Stimulated activated naive CD8-positive, alpha-beta T cell treated with anti-CD3 and anti-CD28 coated beads, Interleukin-15, Interleukin-2, amounts not matched to agents 100 U/mL and 50 U/mL, for 24 hours (primary cell): ENCODE measurements at regions not wholly inside any gene's neighbourhood (a gene's known extent, or its start where the extent isn't known, plus 50 kb on each side); places are given as distances from the start of the nearest gene placed in this dataset.

ENCODE experiments used
- ATAC-seq: fragments of 150-1000 bp; cut with Tn5 transposase; one replicate; pipeline ENCODE4 v1.10.0; 2021
- DNase-seq: peaks from one replicate; pipeline ENCODE4 v3.0.0; 2021

GRCh38 chr5:93277051-93277450, 304.0 kb downstream of the NR2F1-AS1 start:
- DNase-seq (no peak), ATAC-seq (no peak)

GRCh38 chr5:93275376-93275775, 305.6 kb downstream of the NR2F1-AS1 start:
- DNase-seq (no peak), ATAC-seq (no peak)

- no peak for ATAC-seq
- no peak for DNase-seq
Measured at GRCh38 chr5:93274291-93274690, 306.7 kb downstream of the NR2F1-AS1 start.

GRCh38 chr5:93273176-93273575, 307.8 kb downstream of the NR2F1-AS1 start:
- no peak for DNase-seq
- ATAC-seq: no peak

- no peak for ATAC-seq
- no peak for DNase-seq
Measured at GRCh38 chr5:93272108-93272507, 308.9 kb downstream of the NR2F1-AS1 start.

GRCh38 chr5:93267736-93268135, 313.3 kb downstream of the NR2F1-AS1 start:
- no peak for ATAC-seq
- DNase-seq: no peak

- DNase-seq (no peak), ATAC-seq (no peak)
Measured at GRCh38 chr5:93267276-93267675, 313.7 kb downstream of the NR2F1-AS1 start.

- DNase-seq (no peak), ATAC-seq (no peak)
Measured at GRCh38 chr5:93257616-93258015, 323.4 kb downstream of the NR2F1-AS1 start.

GRCh38 chr5:93255796-93256195, 325.2 kb downstream of the NR2F1-AS1 start:
- no peak for ATAC-seq
- no peak for DNase-seq

GRCh38 chr5:93252165-93252564, 328.9 kb downstream of the NR2F1-AS1 start:
- no peak for DNase-seq
- no peak for ATAC-seq

- ATAC-seq: no peak
Measured at GRCh38 chr5:93251347-93251746, 329.7 kb downstream of the NR2F1-AS1 start.

GRCh38 chr5:93250424-93250823, 330.6 kb downstream of the NR2F1-AS1 start:
- no peak for DNase-seq
- no peak for ATAC-seq

More at GRCh38 chr5:93251347-93251746, 329.7 kb downstream of the NR2F1-AS1 start:
- DNase-seq: no peak

- ATAC-seq (no peak), DNase-seq (no peak)
Measured at GRCh38 chr5:93249651-93250289, 331.2 kb downstream of the NR2F1-AS1 start.

GRCh38 chr5:93247105-93247504, 333.9 kb downstream of the NR2F1-AS1 start:
- no peak for ATAC-seq

GRCh38 chr5:93246090-93246855, 334.7 kb downstream of the NR2F1-AS1 start:
- DNase-seq: no peak
- no peak for ATAC-seq

More at GRCh38 chr5:93247105-93247504, 333.9 kb downstream of the NR2F1-AS1 start:
- DNase-seq: no peak

- ATAC-seq: no peak
- no peak for DNase-seq
Measured at GRCh38 chr5:93245226-93245625, 335.8 kb downstream of the NR2F1-AS1 start.

GRCh38 chr5:93243481-93243880, 337.5 kb downstream of the NR2F1-AS1 start:
- ATAC-seq: no peak

GRCh38 chr5:93240228-93240834, 340.7 kb downstream of the NR2F1-AS1 start:
- ATAC-seq (no peak), DNase-seq (no peak)

More at GRCh38 chr5:93243481-93243880, 337.5 kb downstream of the NR2F1-AS1 start:
- DNase-seq: no peak

- DNase-seq (no peak), ATAC-seq (no peak)
Measured at GRCh38 chr5:93236807-93237421, 344.1 kb downstream of the NR2F1-AS1 start.

GRCh38 chr5:93235761-93236160, 345.3 kb downstream of the NR2F1-AS1 start:
- DNase-seq: no peak
- ATAC-seq: no peak

GRCh38 chr5:93226202-93226735, 354.8 kb downstream of the NR2F1-AS1 start:
- no peak for DNase-seq
- no peak for ATAC-seq

- DNase-seq (no peak), ATAC-seq (no peak)
Measured at GRCh38 chr5:93225748-93226147, 355.3 kb downstream of the NR2F1-AS1 start.
